Activated CD4-positive, alpha-beta T cell treated with anti-CD3 and anti-CD28 coated beads for 4 hours (primary cell): ENCODE measurements at regions not wholly inside any gene's neighbourhood (a gene's known extent, or its start where the extent isn't known, plus 50 kb on each side); places are given as distances from the start of the nearest gene placed in this dataset.
A peak's percentile ranks its signal among the peaks of the same experiment; 100 is the strongest.
"Not testable (repeated sequence)": the region's sequence is repeated elsewhere in the genome, so short reads cannot be mapped to it uniquely, and the experiment has no call there.

Source experiments
- DNase-seq, 2 donors: peaks; one replicate each; pipeline ENCODE4 v3.0.0-alpha.2; 2020

DNA sequence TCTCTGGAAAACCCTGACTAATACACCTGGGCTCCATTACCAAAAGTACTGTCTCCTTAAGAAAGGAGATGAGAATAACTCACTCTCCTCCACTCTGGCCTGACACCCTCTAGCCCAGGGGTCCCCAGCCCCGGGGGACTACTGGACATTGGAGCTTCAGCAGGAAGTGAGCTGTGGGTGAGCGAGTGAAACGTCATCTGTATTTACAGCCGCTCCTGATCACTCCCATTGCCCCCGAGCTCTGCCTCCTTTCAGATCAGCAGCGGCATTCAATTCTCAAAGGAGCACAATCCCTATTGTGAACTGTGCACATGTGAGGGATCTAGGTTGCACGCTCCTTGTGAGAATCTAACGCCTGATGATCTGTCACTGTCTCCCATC is 126.3 kb upstream of the TNRC6C start:
- no peak for DNase-seq

DNA sequence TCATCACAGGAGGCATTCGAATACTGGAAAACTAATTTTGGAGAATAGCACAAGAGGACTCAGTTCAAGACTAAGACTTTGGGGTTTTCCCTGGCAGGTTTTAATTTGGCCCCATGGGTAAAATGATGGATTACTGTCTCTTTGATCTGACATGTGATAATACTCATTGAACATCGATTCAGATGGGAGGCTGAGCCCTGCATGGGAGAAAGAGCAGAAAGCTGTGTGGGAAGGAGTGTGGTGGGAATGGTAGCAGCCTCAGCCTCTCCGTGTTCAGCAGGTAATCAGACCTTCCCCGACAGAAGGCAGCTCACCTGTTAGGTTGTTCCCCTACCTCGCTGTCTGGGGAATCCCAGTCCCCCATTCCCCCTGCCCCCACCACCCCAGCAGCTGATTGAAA is 124.7 kb upstream of the TNRC6C start:
- DNase-seq: no peak

DNA sequence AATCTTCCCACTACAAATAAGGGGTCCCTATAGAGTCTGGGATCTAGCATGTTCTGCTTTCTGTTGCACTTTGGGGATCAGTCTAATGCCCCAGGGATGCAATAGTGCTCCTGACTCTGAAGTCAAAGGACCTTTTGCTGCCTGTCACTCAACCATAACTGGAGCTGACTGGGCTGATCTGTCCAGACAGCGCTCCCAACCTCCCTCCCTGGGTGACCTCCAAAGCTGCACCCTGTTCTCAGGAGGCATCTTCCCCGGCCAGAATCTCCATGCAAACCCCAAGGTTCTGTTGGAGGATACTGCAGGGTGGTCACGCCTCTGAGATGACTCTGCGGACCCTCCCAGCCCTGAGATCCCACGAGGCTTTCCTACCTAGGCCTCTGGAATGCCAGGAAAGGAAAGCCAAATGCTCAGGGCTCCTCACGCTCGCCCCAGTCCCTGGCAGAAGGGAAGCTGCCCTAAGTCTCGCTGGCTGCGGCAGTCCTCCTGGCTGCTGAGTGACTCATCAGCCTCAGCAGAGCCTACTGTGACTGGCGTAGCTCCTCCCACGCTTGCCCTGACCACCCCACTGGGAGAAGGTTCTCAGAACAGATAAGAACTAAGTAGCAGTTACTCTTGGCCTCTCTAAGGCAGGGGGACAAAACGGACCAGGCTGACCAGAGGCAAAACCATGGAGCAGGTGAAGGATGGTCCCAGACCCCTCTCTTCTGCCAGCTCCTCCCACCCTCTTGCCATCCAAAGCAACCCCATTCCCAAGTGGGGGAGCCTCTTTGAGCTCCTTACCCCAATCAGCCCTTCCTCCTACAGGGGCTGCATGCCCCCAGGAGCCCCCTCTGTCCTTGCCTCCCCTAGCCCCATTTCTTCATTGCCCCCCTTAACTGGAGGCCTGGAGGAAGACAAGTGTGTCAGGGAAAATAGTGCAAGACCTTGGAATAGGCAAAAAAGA is 124.1 kb upstream of the TNRC6C start:
- DNase-seq: peak; percentile 64 to 73

DNA sequence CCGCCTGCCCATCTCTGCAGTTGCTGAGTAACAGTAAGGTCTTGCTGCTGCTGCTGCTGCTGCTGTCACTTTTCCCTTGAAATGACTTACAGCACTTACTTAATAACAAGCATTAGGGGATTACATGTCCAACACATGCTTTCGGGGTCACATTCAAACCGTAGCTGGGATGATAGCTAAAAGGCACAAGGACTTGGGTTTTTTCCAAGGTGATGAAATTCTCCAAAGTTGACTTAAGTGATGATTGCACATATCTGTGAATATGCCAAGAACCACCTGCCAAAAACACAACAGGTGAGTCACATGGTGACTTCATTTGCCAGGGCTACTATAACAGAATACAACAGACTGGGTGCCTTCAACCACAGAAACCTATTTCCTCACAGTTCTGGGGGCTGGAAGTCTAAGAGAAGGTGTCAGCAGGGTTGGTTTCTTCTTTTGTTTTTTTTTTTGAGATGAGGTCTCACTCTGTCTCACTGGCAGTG is 121.9 kb upstream of the TNRC6C start:
- no peak for DNase-seq

DNA sequence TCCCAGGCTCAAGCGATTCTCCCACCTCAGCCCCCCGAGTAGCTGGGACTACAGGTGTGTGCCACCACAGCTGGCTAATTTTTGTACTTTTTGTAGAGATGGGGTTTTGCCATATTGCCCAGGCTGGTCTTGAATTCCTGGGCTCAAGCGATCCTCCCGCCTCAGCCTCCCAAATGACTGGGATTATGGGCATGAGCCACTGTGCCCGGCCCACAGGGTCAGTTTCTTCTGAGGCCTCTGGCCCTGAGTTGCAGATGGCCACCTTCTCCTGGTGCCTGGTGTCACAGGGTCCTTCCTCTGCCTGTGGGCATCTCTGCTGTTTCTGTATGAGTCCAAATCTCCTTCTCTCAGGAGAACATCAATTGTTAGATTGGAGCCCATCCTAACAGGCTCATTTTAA is 121.4 kb upstream of the TNRC6C start:
- not testable (repeated sequence) for DNase-seq

DNA sequence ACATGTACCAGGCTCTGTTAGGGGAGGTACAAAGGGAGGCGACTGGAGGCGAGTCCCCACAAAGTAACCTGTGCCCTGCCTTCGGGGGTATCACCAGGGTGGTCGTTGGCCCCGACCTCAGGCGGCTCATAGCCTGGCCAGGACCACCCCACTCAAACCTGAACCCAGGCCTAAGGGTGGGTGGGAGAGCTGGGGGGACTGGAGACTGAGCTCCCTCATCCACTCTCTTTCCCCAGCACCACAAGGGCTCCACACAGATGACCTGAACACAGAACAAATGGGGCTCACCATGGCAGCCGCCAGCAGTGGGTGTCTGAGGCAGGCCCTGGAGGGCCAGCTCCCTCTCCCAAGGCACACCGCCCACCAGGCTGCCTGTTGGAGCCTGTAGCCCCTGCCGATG is 120.6 kb upstream of the TNRC6C start:
- DNase-seq: no peak

DNA sequence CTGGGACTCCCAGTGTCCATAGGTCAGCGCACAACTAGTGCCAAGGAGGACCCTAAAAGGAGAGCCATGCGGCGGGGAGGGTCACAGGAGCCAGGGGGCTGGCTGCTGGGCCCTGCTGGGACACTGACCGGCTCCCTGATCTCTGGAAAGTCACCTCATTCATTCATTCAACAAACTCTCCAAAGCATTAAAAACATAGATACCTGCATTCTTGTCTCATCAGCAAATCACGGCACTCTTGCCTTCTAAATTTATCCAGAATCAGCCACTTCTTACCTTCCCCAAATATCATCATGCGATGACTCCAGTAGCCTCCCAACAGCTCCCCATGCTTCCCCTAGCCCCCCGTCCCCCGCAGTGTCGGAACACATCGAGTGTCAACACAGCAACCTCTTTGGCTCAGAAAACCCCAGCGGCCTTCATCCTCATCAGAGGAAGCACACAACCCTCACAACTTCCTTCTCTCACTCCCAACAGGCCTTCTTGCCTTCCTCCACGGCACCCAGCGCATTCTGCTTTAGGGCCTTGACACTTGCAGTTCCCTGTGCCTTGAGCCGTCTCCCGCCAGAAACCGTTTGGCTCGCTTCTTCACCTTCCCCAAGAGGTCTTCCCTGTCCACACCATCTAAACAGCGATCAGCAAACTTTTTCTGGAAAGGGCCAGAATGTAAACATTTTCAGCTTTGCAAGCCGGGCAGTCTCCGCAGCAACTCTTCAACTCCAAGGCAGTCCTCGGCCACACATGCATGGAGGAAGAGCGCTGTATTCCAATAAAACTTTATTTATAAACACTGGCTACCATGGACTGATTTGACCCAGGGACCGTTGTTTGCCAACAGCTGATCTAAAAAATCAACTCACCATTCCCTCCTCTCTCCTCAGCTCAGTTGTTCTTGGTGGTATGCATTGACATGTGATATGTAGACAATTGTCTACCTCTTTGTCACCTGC is 119.5 kb upstream of the TNRC6C start:
- DNase-seq: no peak

DNA sequence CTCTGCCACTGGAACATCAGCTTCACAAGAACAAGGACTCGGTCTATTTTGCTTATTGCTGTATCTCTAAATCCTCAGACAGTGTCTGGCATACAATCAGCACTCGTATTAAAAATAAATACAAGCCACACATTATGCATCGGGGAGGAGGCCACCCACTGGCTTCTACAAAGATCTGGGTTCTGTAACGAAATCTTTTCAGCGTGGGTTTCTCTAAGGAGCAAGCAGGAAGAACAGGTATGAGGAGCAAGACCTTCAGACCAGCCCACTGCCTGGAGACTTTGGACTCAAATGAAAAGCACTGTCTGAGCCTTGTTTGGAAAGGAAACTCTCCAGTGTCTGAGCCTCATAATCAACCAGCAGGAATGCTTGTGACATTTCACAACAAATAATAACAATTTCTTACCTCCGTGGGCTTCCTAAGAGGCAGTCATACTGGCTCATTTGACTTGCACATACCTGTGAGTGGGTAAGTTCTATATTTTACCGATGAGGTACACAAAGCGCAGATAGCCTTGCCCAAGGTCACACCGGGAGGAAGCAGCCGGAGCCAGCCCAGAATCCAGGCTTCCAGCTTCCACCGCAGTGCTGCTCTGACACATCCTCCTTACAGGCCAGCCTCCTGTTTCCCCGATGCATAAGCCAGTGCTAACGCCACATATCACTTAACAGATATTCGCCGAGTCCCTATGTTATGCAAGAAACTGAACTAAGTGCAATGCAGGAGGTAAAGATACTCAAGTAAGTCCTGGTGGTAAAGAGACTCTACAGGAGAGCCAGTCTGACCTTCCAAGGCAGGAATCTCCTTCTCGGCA is 118.6 kb upstream of the TNRC6C start:
- no peak for DNase-seq

DNA sequence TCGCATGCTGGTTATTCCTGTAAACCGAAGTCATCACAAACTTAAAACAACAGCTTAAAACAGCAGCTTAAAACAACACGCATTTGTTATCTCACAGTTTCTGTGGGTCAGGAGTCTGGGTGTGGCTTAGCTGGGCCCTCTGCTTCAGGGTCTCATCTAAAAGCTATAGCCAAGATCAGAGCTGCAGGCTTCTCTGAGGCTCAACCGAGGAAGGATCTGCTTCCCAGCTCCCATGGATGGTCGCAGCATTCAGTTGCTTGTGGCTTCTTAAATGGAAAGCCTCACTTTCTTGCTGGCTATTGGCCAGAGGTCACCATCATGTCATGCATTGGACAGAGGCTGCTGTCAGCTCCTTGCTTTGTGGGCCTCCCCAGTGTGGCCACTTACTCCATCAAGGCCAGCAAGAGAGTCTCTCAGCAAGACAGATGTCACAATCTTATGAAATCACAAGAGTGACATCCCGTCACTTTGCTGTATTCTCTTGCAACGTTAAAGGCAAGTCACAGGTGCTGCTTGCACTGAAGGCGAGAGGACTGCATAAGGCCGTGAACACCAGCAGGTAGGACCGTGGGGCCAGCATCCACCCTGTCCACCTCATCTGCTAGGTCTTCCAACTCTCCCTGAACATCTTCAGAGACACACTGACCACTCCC is 117.9 kb upstream of the TNRC6C start:
- no peak for DNase-seq

DNA sequence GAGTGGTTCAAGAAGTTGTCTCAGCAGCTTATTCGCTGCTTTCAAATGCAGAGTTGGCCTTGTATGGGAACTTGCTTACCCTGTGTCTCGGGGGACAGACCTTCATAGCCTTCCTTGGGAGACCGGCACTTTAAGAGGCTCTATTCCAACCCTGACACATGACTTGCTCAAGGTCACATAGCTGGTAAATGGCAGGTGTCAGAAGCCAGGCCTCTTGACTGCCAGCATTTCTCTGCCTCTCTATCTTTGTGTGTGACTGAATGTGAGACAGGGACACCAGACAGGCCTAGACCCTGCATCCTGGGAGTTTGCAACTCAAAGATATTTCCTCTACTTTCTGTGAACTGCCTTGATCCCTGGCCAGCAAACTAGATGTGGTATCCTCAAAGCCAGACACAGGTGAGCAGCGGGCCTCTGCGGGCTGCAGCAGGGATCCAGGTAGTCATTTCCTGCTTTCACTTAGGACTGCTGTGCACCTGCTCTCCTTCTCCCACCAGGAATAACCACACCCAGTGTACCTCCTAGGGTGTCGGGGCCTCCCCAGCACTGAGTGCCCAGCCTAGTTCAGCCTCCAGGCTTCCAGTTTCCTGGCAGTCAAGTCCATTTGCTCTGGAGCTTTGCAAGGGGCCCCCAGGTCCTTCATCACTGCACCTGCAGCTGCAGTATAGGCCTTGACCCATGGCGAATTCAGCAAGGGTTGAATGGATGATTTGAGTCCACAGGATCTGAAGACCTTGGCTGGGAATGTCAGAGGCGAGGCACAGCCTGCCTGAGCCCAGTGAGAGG is 116.6 kb upstream of the TNRC6C start:
- no peak for DNase-seq

DNA sequence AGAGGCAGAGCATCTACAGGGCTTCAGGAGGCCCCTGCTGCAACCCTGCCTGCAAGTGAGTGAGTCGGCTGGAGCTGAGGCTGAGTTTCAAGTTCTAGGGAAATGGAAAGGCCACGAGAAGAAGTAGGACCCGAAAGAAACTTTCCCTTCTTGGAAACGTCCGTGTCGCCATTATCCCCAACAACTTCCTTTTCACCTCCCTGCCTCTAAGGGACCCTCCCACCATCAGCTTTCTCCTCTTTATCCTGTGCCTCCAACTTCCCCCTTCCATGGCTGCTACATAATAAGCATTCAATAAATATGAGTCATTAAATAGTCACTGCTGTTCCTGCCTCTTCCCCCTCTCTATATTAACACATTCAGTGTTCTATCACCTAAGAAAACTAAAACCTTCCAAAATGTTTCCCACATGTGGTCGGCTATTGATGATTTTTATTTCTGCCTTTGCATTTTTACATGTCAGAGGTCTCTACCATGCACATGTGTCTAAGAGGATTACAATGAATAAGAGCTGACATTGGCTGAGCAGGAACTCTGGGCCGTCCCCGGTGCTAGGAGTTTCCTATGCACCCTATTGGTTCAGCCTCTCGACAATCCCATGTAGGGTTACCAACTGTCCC is 115.9 kb upstream of the TNRC6C start:
- DNase-seq: no peak

DNA sequence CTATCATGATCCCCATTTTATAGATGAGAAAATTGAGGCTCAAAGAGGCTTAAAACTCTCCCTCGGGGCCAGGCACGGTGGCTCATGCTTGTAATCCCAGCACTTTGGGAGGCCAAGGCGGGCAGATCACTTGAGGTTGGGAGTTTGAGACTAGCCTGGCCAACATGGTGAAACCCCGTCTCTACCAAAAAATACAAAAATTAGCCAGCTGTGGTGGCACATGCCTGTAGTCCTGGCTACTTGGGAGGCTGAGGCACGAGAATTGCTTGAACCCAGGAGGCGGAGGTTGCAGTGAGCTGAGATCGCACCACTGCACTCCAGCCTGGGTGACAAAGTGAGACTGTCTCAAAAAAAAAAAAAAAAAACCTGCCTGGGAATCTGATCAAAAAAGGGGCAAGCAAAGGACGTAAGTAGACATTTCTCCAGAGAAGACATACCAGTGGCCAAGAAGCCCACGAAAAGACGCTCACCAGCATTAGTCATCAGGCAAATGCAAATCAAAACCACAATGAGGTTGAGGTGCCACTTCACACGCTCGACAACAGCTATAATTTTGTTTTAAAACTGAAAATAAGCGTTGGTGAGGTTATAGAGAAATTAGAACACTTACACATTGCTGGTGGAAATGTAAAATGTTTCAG is 115.1 kb upstream of the TNRC6C start:
- peak; percentile 68 for DNase-seq

DNA sequence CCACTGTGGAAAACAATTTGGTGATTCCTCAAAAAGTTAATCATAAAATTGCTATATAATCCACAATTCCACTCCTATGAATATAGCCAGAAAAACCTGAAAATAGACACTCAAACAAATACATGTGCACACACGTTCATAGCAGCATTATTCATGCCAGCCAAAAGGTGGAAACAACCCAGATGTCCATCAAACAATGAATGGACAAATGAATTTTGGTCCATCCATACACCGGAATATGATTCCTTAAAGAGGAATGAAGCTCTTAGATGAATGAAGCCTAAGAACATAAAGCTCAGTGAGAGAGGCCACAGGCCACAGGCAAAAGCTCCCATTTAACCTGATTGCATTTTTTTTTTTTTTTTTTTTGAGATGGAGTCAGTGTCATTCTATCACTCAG is 114.6 kb upstream of the TNRC6C start:
- DNase-seq: no peak

DNA sequence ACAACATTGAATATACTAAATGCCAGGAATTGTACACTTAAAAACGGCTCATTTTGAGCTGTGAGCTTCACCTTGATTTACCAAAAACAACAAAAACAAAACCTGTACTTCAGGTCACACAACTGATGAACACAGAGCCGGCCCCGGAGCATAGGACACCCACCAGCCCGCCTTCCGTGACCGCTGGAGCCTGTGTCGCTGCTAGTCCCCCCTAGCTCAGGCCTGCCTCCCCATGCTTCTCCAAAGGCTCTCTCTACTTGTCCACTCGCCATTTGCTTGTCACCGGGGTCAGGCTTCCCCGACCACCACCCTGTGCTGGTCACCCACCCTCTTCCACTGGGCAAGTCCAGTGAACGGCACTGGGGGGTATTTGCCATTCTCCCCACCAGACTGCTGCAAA is 113.8 kb upstream of the TNRC6C start:
- DNase-seq: no peak

DNA sequence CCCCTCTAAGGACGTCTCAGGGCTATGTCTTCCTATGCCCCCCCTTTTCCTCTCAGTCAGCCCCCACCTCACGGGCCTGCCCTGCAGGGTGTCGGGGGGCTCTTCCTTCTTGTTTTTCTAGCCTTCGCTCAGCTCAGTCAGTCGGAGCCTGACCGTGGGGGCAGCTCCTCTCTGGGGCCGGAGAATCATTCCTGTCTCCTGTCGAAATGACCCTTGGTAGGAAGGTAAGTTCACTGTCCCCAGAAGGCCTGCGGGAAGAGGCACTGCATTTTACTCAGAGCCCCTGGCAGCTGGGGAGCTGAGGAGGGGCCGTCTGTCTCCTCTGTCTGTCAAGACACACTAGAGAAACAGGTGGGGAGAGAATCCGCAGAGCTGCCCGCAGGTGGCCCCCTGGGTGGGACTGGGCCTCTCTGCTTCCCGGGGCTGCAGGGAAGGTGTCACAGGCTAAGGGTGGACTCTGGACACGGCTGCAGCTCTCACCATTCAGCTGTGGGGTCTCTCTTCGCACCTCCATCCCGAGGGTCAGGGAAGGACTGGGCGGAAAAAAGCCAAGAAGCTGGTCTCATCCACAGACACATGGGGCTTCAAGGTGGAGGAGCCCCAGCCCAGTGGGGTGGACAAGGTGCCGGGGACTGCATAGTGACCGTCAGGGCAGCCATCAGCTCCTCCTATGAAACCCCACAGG is 112.8 kb upstream of the TNRC6C start:
- no peak for DNase-seq

DNA sequence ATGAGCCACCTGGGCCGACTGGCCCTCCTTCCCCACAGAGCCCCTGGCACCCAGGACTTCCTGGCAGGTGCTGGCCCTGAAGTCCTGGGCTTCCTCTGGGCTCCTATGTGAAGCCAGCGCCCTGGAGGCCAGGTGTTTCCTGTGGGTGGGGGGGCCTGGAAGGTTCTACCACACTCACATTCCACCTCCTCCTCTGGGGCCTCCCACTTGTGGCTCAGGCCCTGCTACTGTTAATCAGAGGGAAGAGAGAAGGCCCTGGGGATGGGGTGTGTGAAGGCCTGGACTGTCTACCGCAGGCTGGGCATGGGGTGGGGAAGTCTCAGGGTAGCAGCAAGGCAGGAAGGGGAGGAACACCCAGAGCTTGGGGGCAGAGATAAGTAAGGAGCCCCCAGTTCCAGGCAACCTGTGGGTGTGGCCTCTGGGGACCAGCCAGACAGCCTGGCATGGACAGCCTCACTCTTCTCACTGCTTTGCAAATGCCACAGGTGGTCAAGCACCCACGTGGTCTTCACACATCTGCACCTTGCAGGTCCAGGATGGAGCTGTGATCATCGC is 111.9 kb upstream of the TNRC6C start:
- peak in 1 of 2 donors; percentile 39 for DNase-seq

DNA sequence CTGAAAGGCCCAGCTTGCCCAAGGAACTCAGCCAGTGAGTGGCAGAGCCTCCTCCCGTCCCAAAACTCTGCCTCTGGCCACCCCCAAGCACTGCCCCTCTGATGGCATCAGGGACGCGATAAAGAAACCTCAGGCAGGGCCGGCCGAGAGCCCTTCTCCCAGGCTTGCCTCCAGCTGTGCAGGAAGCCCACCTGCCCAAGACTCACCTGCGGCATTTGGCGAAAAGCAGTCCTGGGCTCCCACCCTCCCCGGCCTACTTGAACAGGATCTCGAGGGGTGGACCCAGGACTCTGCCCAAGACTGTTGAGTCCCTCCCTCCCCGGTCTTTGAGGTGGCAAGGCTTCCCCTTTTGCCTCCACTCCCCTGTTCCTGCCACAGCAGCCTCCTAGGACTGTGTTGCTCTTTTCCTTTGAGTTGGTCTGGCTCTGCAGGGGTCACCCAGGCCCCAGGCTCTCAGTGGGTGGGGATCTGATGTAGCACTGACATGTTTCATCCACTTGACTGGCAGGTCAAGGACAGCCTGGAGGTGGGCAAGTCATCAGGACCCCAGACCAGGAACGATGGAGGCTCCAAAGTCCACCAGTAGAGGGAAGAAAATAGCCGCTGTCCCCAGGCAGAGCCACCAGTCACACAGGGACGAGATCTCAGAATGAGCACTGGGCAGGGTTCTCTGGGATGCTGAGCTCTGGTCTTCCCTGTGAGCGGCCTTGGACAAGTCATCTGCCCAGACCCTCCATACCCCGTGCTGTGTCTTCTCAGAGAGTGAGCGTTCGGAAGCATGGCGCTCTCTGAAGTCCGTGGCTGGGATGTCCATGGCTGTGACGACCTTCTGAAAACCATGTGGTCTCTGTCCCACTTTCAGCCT is 111.0 kb upstream of the TNRC6C start:
- DNase-seq: no peak

DNA sequence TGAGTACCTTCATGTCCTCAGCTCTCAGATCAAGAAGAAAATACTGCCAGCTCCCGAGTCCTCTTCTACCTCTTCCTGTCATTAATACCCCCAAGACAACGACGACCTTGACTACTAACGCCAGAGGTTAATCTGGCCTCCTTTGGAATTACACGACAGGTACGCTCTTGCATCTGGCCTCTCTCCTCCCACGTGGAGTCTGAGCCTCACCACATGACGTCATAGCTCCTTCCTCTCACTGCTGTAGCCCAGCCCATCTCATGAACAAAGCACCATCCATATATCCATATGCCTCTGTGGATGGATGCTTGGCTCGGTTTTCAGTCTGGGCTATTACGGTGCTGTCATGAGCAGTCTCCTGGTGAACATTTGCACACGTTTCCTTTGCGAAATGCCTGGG is 110.2 kb upstream of the TNRC6C start:
- DNase-seq: no peak
